ENCODE measurements at regions not wholly inside any gene's neighbourhood (a gene's known extent, or its start where the extent isn't known, plus 50 kb on each side); places are given as distances from the start of the nearest gene placed in this dataset.

DNA sequence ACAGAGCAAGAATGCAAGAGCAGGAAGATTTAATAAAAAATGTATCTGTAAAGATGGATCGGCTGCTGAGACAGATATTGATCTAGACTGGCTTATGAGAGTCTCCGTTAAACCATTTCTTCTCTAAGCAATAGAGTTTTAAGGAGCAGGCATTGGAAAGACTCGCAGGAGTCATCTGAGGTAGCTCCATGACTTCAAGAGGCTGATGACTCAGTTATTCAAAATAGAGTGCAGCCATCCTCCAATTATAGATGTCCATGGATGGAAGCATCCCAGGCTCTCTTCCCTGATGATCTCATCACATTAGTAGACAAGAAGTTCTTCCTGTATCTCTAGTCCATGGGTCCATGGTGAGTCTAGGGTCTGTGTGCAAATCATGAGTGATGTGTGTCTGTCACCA lies 638.3 kb upstream of the TMEM132C start:
- Histone ChIP-seq H3K4me3 (ENCODE audit: low read depth, low read length) (no peak overlapping the region), H3K27me3 (ENCODE audit: control insufficient read depth, insufficient read depth, low read length) (no peaks in the 10 kb centered on the region), H3K36me3 (ENCODE audit: control insufficient read depth, insufficient read depth, low read length) (no peaks in the 10 kb centered on the region)
- TF ChIP-seq, protein P1, sequence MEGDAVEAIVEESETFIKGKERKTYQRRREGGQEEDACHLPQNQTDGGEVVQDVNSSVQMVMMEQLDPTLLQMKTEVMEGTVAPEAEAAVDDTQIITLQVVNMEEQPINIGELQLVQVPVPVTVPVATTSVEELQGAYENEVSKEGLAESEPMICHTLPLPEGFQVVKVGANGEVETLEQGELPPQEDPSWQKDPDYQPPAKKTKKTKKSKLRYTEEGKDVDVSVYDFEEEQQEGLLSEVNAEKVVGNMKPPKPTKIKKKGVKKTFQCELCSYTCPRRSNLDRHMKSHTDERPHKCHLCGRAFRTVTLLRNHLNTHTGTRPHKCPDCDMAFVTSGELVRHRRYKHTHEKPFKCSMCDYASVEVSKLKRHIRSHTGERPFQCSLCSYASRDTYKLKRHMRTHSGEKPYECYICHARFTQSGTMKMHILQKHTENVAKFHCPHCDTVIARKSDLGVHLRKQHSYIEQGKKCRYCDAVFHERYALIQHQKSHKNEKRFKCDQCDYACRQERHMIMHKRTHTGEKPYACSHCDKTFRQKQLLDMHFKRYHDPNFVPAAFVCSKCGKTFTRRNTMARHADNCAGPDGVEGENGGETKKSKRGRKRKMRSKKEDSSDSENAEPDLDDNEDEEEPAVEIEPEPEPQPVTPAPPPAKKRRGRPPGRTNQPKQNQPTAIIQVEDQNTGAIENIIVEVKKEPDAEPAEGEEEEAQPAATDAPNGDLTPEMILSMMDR (IDR thresholded peaks at IDR 0.05; ENCODE audit: insufficient read depth, low read length, poor library complexity, severe bottlenecking) = no peak
- DNase-seq (ENCODE audit: low read depth) = no peak

DNA sequence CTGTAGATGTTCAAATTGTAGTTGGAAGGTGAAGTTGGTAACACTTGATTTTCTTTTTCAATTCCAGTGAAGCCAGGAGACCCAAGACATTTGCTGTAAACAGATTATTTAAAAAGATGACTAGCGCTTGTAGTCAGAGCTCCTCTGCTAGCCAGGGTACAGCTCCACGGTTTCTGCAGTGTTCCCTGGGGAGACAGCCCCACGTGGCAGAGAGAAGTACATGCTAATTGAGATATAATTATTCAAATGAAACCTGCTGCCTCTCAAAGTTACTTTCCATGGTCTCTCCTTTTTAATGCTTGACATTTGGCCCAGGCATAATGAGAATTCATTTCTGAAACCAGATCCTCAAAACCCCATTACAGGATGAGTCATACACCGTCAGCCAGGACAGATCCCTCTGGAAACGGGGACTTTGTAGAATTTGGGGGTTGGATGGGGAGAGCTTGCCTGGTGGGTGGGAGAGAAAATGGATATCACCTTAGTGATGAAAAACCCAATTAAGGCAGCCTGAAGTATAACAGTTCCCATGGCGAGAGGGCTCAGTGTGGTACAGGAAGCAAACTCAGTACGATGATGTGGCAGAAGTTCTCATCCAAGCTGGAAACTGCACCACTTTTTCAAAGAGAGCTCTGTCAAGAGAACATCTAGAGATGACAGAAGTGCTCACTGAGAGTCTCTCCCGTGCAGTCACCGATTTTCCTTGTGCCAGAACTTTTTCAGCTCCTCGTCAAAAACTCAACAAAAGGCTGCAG lies 637.7 kb upstream of the TMEM132C start:
- no peaks in the 10 kb centered on the region for H3K36me3 ChIP-seq (ENCODE audit: control insufficient read depth, insufficient read depth, low read length)
- no peaks in the 10 kb centered on the region for H3K27me3 ChIP-seq (ENCODE audit: control insufficient read depth, insufficient read depth, low read length)
- no peak overlapping the region for H3K4me3 ChIP-seq (ENCODE audit: low read depth, low read length)
- no peak for DNase-seq (ENCODE audit: low read depth)
- TF ChIP-seq, protein P1 (IDR thresholded peaks at IDR 0.05; ENCODE audit: insufficient read depth, low read length, poor library complexity, severe bottlenecking) = no peak

DNA sequence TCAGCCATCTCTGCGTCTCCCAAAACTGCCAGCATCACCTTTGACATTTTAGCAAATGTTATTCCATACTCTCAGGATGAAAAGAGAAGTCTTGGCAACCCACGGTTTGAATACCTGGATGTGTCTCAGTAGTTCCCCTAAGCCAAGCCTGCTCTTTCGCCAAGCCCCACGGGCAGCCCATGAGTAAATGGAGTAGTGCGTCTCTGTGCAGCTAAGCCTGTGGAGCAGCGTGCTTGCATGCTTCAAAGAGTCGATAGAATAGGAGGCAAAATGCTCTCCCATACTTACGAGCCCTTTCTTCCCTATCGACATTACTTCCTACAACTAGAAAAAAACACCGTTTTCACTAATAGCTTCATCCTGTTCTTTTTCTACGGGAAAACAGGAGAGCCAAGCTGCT lies 634.5 kb upstream of the TMEM132C start:
- TF ChIP-seq, protein P1 (IDR thresholded peaks at IDR 0.05; ENCODE audit: insufficient read depth, low read length, poor library complexity, severe bottlenecking) = no peak
- H3K36me3 ChIP-seq (ENCODE audit: control insufficient read depth, insufficient read depth, low read length) = no peaks in the 10 kb centered on the region
- no peak overlapping the region for H3K4me3 ChIP-seq (ENCODE audit: low read depth, low read length)
- no peaks in the 10 kb centered on the region for H3K27me3 ChIP-seq (ENCODE audit: control insufficient read depth, insufficient read depth, low read length)
- DNase-seq (ENCODE audit: low read depth) = no peak

DNA sequence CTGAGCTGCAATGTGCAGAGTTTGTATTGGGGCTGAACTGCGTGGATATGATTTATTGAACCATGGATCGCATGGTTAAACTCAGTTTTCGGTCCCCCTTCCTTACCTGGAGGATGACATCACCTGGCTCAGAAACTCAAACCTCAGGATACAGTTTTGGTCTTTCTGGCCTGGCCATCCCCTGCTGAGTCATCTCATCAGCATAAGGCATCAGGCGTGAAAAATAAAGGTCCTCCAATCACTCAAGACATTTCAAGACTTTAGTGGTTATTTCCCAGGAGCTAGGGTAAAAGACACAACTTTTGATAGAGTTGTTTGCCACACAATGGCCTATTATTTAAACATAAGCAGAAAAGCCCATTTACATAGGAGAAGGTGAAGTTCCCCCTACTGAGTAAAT lies 631.1 kb upstream of the TMEM132C start:
- TF ChIP-seq, protein P1 (IDR thresholded peaks at IDR 0.05; ENCODE audit: insufficient read depth, low read length, poor library complexity, severe bottlenecking) = no peak
- Histone ChIP-seq H3K27me3 (ENCODE audit: control insufficient read depth, insufficient read depth, low read length) (no peaks in the 10 kb centered on the region), H3K36me3 (ENCODE audit: control insufficient read depth, insufficient read depth, low read length) (no peaks in the 10 kb centered on the region), H3K4me3 (ENCODE audit: low read depth, low read length) (no peak overlapping the region)
- no peak for DNase-seq (ENCODE audit: low read depth)

DNA sequence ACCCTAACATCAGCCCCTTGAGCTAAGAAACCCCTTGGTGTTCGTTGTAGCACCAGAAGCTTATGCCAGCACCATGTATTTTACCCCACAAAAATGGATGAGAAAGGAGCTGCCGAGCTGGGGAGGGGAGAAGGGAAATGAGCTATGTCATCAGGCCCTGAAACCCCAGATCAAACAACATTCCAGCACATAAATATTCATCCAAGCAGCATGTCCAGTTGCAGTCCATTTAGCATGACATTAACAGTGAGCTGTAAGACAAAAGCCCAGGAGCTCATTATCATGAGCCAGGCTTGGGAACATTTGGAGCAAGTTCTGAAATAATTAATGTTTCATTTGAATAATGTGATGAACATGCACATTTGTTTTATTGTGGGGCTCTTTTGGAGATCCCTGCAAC lies 630.1 kb upstream of the TMEM132C start:
- no peak for DNase-seq (ENCODE audit: low read depth)
- H3K27me3 ChIP-seq (ENCODE audit: control insufficient read depth, insufficient read depth, low read length) = no peaks in the 10 kb centered on the region
- TF ChIP-seq, protein P1 (IDR thresholded peaks at IDR 0.05; ENCODE audit: insufficient read depth, low read length, poor library complexity, severe bottlenecking) = no peak

More for the DNA sequence above, 630.1 kb upstream of the TMEM132C start:
- no peak overlapping the region for H3K4me3 ChIP-seq (ENCODE audit: low read depth, low read length)
- H3K36me3 ChIP-seq (ENCODE audit: control insufficient read depth, insufficient read depth, low read length) = no peaks in the 10 kb centered on the region
